GM10248 (cell line): ENCODE measurements at regions not wholly inside any gene's neighbourhood (a gene's known extent, or its start where the extent isn't known, plus 50 kb on each side); places are given as distances from the start of the nearest gene placed in this dataset.

Experiments used
- CTCF ChIA-PET: fragments of 300-600 bp; sonication (Branson Sonifier 250); formaldehyde crosslinking; extraction: SDS; loops from one replicate; lab custom pipeline; 2021; ENCODE audit warnings: antibody characterized with exemption; lab: Yijun Ruan, JAX
- POLR2A ChIA-PET: fragments of 350-650 bp; sonication (Branson Sonifier 250); formaldehyde crosslinking; extraction: SDS; loops from one replicate; lab custom pipeline; 2020; ENCODE audit warnings: antibody characterized with exemption; lab: Yijun Ruan, JAX
- DNase-seq: peaks from one replicate; pipeline ENCODE4 v3.0.0; 2012; ENCODE audit errors: extremely low spot score
- CTCF ChIP-seq: IDR thresholded peaks from 2 replicates; pipeline ENCODE4 v1.5.1; 2012; ENCODE audit warnings: mild to moderate bottlenecking, low read depth; ENCODE audit errors: extremely low read depth, missing control alignments, control extremely low read depth

GRCh38 chr13:80504453-80504852, 163.5 kb upstream of the SPRY2 start:
- no peak for TF ChIP-seq CTCF
- CTCF ChIA-PET, result interaction anchor here (1.7 kb wide), 1 partner anchor 13 kb away, joined by 3 read pairs; no protein-coding TSS in a partner anchor
- no peak for DNase-seq
- POLR2A ChIA-PET, result no interaction called here

- POLR2A ChIA-PET, result no interaction called here
- CTCF ChIA-PET, result interaction anchor here (1.5 to 1.8 kb wide), 2 partner anchors 9 to 100 kb away, joined by 3 to 6 read pairs; no protein-coding TSS in a partner anchor
- no peak for DNase-seq
- TF ChIP-seq CTCF, result no peak
Measured at GRCh38 chr13:80502359-80502758, 161.4 kb upstream of the SPRY2 start.

GRCh38 chr13:80501556-80501955, 160.6 kb upstream of the SPRY2 start:
- no peak for TF ChIP-seq CTCF
- DNase-seq, result no peak
- ChIA-PET CTCF (no interaction called here), POLR2A (no interaction called here)

- DNase-seq, result no peak
- ChIA-PET CTCF (interaction anchor here (1.4 kb wide), 1 partner anchor 157 kb away, joined by 4 read pairs; no protein-coding TSS in a partner anchor), POLR2A (no interaction called here)
- no peak for TF ChIP-seq CTCF
Measured at GRCh38 chr13:80499536-80500290, 158.8 kb upstream of the SPRY2 start.

- ChIA-PET CTCF (interaction anchor here (1.4 to 1.6 kb wide), 2 partner anchors 29 to 156 kb away, joined by 4 read pairs; no protein-coding TSS in a partner anchor), POLR2A (no interaction called here)
- TF ChIP-seq CTCF, result no peak
- no peak for DNase-seq
Measured at GRCh38 chr13:80498433-80498832, 157.5 kb upstream of the SPRY2 start.

GRCh38 chr13:80497978-80498377, 157.1 kb upstream of the SPRY2 start:
- TF ChIP-seq CTCF, result no peak
- POLR2A ChIA-PET, result no interaction called here
- DNase-seq, result no peak
- CTCF ChIA-PET, result interaction anchor here (1.6 kb wide), 1 partner anchor 30 kb away, joined by 4 read pairs; no protein-coding TSS in a partner anchor
